NT2/D1 (cell line): ENCODE measurements at regions not wholly inside any gene's neighbourhood (a gene's known extent, or its start where the extent isn't known, plus 50 kb on each side); places are given as distances from the start of the nearest gene placed in this dataset.

Source experiments
- DNase-seq: peaks from one replicate; pipeline ENCODE4 v3.0.0-alpha.2; 2011; ENCODE audit warnings: low read depth, low spot score
- H3K27me3 ChIP-seq: 2 replicates; pipeline ENCODE4 v1.6.0; 2011; ENCODE audit warnings: mild to moderate bottlenecking; ENCODE audit not compliant: insufficient read length, insufficient read depth
- H3K36me3 ChIP-seq: 2 replicates; pipeline ENCODE4 v1.6.1; 2011; ENCODE audit warnings: mild to moderate bottlenecking, low read length, mixed read lengths; ENCODE audit not compliant: insufficient read depth, insufficient read length
- H3K4me1 ChIP-seq: 2 replicates; pipeline ENCODE4 v1.5.1; 2011; ENCODE audit not compliant: insufficient read depth, insufficient read length
- H3K4me3 ChIP-seq: 2 replicates; pipeline ENCODE4 v1.5.1; 2011; ENCODE audit warnings: low read depth; ENCODE audit not compliant: insufficient read length
- H3K9ac ChIP-seq: 2 replicates; pipeline ENCODE4 v1.6.0; 2011; ENCODE audit warnings: low read depth; ENCODE audit not compliant: insufficient read length
- H3K9me3 ChIP-seq: 2 replicates; pipeline ENCODE4 v1.5.1; 2011; ENCODE audit warnings: mild to moderate bottlenecking, low read length; ENCODE audit not compliant: insufficient read depth
- SUZ12 ChIP-seq: IDR thresholded peaks from 2 replicates; pipeline ENCODE4 v1.6.1; 2011; ENCODE audit not compliant: insufficient read length, insufficient read depth; ENCODE audit errors: extremely low read depth
- YY1 ChIP-seq: IDR thresholded peaks from 2 replicates; pipeline ENCODE4 v1.6.1; 2011; ENCODE audit not compliant: insufficient read length, insufficient read depth
- ZNF274 ChIP-seq: IDR thresholded peaks from 2 replicates; pipeline ENCODE4 v1.6.1; 2011; ENCODE audit warnings: mild to moderate bottlenecking, low read depth, low read length

DNA sequence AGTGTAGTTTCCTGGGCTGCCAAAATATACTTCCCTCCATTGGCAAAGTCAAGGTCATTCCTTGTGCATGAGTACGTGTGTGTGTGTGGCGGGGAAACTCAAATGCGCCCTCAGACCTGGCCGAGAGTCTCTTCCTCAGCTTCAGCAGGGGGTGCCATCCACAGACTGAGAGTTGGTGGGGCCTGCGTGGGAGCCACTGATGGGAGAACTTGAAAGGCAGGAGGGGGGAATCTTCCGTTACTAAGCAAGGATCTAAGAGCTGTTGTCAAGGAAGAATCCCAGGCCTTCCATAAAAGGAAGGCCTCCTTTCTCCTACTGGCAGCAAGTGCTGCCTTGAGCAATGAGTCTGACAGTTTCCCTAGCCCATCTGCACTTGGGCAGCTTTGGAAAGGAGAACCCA is 274.9 kb downstream of the EMP1 start:
- no peak for DNase-seq
- Histone ChIP-seq H3K4me1 (no peaks in the 10 kb centered on the region), H3K9me3 (no peaks in the 10 kb centered on the region), H3K27me3 (no peaks in the 10 kb centered on the region), H3K36me3 (no peaks in the 10 kb centered on the region), H3K9ac (no peak overlapping the region), H3K4me3 (no peak overlapping the region)
- TF ChIP-seq ZNF274 (no peak), YY1 (no peak), SUZ12 (no peak)

GRCh38 chr12:13465635-13466034 is 269.1 kb downstream of the EMP1 start:
- TF ChIP-seq ZNF274 (no peak), SUZ12 (no peak), YY1 (no peak)

GRCh38 chr12:13463189-13463588 is 266.7 kb downstream of the EMP1 start:
- Histone ChIP-seq H3K27me3 (no peaks in the 10 kb centered on the region), H3K9me3 (no peaks in the 10 kb centered on the region), H3K4me1 (no peaks in the 10 kb centered on the region), H3K36me3 (no peaks in the 10 kb centered on the region), H3K9ac (no peak overlapping the region), H3K4me3 (no peak overlapping the region)
- no peak for DNase-seq
- TF ChIP-seq YY1 (no peak), SUZ12 (no peak), ZNF274 (no peak)

More at GRCh38 chr12:13465635-13466034, 269.1 kb downstream of the EMP1 start:
- no peak overlapping the region for H3K4me3 ChIP-seq
- no peak overlapping the region for H3K9ac ChIP-seq
- H3K36me3 ChIP-seq, result no peaks in the 10 kb centered on the region
- H3K4me1 ChIP-seq, result no peaks in the 10 kb centered on the region
- no peak for DNase-seq
- no peaks in the 10 kb centered on the region for H3K27me3 ChIP-seq
- H3K9me3 ChIP-seq, result no peaks in the 10 kb centered on the region

DNA sequence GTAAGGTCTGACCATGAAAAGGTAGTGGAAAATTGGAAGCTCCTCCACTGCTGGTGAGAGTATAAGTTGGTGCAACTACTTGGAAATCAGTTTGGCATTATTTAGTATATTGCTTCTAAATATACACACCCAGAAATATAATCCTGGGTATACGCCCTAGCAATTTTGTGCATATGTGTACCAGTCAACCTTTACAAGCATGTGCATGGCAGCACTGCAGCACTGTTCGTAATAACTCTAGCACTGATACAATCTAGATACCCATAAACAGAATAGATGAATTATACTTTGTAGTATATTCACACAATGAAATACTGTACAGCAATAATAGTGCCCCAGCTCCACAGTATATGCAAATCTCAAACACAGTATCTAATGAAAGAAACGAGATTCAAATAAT is 265.9 kb downstream of the EMP1 start:
- TF ChIP-seq SUZ12 (no peak), ZNF274 (no peak), YY1 (no peak)
- H3K9ac ChIP-seq, result no peak overlapping the region
- H3K36me3 ChIP-seq, result no peaks in the 10 kb centered on the region
- no peak overlapping the region for H3K4me3 ChIP-seq
- H3K4me1 ChIP-seq, result no peaks in the 10 kb centered on the region
- DNase-seq, result no peak
- no peaks in the 10 kb centered on the region for H3K27me3 ChIP-seq
- no peaks in the 10 kb centered on the region for H3K9me3 ChIP-seq

DNA sequence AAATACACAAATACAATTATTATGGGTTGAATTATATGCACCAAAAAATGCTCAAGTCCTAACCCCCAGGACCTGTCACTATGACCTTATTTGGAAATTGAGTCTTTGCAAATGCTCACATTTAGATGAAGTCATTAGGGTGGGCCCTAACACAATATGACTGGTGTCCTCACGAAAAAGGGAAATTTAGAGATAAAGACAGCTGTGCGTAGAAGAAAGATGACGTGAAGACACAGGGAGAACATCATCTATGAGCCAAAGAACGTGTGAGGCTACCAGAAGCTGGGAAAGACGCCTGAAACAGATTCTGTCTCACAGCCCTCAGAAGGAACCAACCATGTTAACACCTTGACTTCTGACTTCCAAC is 259.2 kb downstream of the EMP1 start:
- Histone ChIP-seq H3K4me1 (no peaks in the 10 kb centered on the region), H3K4me3 (no peak overlapping the region), H3K27me3 (no peaks in the 10 kb centered on the region), H3K9ac (no peak overlapping the region), H3K36me3 (no peaks in the 10 kb centered on the region), H3K9me3 (peaks cover 13% of the 10 kb centered on the region; the same call in 1 of the 2 replicates)
- no peak for DNase-seq
- TF ChIP-seq YY1, result no peak
- TF ChIP-seq ZNF274, result no peak
- TF ChIP-seq SUZ12, result no peak

GRCh38 chr12:13454991-13455777 is 258.7 kb downstream of the EMP1 start:
- DNase-seq, result no peak
- no peak overlapping the region for H3K4me3 ChIP-seq
- no peak overlapping the region for H3K9ac ChIP-seq
- no peaks in the 10 kb centered on the region for H3K4me1 ChIP-seq
- peaks cover 13% of the 10 kb centered on the region; the same call in 1 of the 2 replicates for H3K9me3 ChIP-seq
- no peaks in the 10 kb centered on the region for H3K27me3 ChIP-seq
- H3K36me3 ChIP-seq, result no peaks in the 10 kb centered on the region
- TF ChIP-seq ZNF274 (no peak), YY1 (no peak), SUZ12 (no peak)

DNA sequence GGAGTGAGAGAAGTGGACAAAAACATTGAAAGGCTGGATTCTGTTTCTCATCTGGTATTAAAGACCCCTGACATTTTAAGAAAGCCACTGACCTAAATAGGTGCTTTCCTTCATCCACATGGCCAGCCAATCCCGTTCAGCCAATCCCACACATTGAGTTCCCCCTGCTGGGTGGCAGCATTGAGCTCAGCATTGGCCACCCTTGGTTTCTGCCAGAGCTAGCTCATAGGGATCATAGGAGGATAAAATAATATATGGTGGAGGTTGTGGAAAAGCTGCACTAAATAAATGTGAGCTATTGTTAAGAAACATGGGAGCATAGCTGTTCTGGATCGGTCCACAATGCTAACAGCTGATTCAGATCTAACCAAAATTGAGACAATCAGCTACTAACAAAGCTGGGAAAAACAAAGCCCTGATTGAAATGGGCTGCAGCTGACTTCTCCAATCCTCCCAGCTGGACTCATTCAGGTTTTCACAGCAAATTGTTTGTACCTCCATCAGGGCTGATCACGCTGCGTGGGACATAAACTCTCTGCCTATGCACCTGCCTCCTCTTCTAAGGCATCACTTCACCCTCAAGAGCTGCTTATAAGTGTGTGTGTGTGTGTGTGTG is 256.5 kb downstream of the EMP1 start:
- Histone ChIP-seq H3K27me3 (no peaks in the 10 kb centered on the region), H3K4me1 (no peaks in the 10 kb centered on the region), H3K9ac (no peak overlapping the region), H3K36me3 (no peaks in the 10 kb centered on the region), H3K4me3 (no peak overlapping the region), H3K9me3 (peaks cover 13% of the 10 kb centered on the region; the same call in 1 of the 2 replicates)
- TF ChIP-seq ZNF274 (no peak), SUZ12 (no peak), YY1 (no peak)
- DNase-seq, result no peak
